ENCODE measurements at regions not wholly inside any gene's neighbourhood (a gene's known extent, or its start where the extent isn't known, plus 50 kb on each side); places are given as distances from the start of the nearest gene placed in this dataset.

DNA sequence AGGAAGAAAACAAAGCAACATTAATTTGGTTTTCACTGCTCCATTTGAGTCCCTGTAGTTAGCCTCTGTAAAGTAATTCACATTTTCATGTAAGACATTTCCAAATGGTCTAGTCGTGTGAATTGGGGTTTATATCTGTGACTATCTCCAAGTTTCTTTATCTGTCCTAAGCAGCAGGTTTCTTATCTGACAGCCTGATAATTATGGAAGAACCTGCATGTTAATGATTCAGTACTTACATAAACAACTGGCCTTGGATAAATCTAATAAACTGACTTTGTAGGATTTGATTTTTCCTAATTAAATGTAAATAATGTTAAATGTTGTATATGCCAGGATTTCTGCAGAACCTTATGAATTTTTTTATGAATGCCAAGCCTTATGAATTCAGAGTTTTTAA, 964.9 kb downstream of the NR2F1-AS1 start:
- TF ChIP-seq, protein P1, sequence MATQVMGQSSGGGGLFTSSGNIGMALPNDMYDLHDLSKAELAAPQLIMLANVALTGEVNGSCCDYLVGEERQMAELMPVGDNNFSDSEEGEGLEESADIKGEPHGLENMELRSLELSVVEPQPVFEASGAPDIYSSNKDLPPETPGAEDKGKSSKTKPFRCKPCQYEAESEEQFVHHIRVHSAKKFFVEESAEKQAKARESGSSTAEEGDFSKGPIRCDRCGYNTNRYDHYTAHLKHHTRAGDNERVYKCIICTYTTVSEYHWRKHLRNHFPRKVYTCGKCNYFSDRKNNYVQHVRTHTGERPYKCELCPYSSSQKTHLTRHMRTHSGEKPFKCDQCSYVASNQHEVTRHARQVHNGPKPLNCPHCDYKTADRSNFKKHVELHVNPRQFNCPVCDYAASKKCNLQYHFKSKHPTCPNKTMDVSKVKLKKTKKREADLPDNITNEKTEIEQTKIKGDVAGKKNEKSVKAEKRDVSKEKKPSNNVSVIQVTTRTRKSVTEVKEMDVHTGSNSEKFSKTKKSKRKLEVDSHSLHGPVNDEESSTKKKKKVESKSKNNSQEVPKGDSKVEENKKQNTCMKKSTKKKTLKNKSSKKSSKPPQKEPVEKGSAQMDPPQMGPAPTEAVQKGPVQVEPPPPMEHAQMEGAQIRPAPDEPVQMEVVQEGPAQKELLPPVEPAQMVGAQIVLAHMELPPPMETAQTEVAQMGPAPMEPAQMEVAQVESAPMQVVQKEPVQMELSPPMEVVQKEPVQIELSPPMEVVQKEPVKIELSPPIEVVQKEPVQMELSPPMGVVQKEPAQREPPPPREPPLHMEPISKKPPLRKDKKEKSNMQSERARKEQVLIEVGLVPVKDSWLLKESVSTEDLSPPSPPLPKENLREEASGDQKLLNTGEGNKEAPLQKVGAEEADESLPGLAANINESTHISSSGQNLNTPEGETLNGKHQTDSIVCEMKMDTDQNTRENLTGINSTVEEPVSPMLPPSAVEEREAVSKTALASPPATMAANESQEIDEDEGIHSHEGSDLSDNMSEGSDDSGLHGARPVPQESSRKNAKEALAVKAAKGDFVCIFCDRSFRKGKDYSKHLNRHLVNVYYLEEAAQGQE (IDR thresholded peaks at IDR 0.05; ENCODE audit: insufficient read depth in 1 of 2, low read depth in 2 of 2, low read length in 1 of 2), result no peak
- TF ChIP-seq, protein P2, sequence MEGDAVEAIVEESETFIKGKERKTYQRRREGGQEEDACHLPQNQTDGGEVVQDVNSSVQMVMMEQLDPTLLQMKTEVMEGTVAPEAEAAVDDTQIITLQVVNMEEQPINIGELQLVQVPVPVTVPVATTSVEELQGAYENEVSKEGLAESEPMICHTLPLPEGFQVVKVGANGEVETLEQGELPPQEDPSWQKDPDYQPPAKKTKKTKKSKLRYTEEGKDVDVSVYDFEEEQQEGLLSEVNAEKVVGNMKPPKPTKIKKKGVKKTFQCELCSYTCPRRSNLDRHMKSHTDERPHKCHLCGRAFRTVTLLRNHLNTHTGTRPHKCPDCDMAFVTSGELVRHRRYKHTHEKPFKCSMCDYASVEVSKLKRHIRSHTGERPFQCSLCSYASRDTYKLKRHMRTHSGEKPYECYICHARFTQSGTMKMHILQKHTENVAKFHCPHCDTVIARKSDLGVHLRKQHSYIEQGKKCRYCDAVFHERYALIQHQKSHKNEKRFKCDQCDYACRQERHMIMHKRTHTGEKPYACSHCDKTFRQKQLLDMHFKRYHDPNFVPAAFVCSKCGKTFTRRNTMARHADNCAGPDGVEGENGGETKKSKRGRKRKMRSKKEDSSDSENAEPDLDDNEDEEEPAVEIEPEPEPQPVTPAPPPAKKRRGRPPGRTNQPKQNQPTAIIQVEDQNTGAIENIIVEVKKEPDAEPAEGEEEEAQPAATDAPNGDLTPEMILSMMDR (IDR thresholded peaks at IDR 0.05), result no peak
- TF ChIP-seq POLR2AphosphoS5 (IDR thresholded peaks at IDR 0.05; ENCODE audit: low read depth, low read length) (no peak), SIN3A (IDR thresholded peaks at IDR 0.05; ENCODE audit: borderline replicate concordance, insufficient read depth, low read depth, low read length) (no peak)
